ENCODE measurements at regions not wholly inside any gene's neighbourhood (a gene's known extent, or its start where the extent isn't known, plus 50 kb on each side); places are given as distances from the start of the nearest gene placed in this dataset.

DNA sequence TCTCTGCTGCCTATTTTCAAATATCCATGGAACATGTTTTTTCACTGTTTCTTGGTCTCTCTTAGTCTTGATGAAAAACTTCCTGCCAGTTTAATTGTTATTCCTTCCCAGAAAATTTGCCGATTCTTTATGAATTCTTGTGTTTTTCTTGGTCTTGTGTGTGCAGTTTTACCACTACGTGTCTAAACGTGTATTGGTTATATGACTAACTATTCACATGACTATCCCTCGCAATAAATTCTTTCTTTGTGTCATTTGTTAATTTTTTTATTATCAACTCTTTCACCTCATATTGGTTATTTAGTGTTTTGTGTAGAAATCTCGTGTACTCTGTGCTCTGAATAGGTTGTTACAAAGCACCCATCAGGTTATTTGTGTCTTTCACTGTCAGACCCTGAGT, 315.4 kb downstream of the HAO1 start:
- H2BK120ac ChIP-seq (ENCODE audit: low read depth, low read length), result no peak overlapping the region
- no peak overlapping the region for H2AK5ac ChIP-seq (ENCODE audit: low read depth, low read length)
- no peak overlapping the region for H4K91ac ChIP-seq (ENCODE audit: low read depth, low read length, poor library complexity)
- no peaks in the 10 kb centered on the region for H3K27me3 ChIP-seq (ENCODE audit: control insufficient read depth in 3 of 3, insufficient read depth in 3 of 3, low read depth in 1 of 3, low read length in 3 of 3)
- no peak overlapping the region for H2BK15ac ChIP-seq (ENCODE audit: low read length)
- H2BK12ac ChIP-seq (ENCODE audit: low read length), result no peak overlapping the region
- H3K4me1 ChIP-seq (ENCODE audit: control insufficient read depth in 2 of 2, insufficient read depth in 1 of 2, low read depth in 1 of 2, low read length in 2 of 2), result no peaks in the 10 kb centered on the region
- H3K9ac ChIP-seq (ENCODE audit: low read depth, low read length, poor library complexity), result no peak overlapping the region
- no peak overlapping the region for H4K8ac ChIP-seq (ENCODE audit: low read depth, low read length)
- H3K14ac ChIP-seq (ENCODE audit: low read length), result no peak overlapping the region
- no peak overlapping the region for H3K18ac ChIP-seq (ENCODE audit: low read length)
- no peak overlapping the region for H3K4me3 ChIP-seq (ENCODE audit: low read length in 2 of 2)
- no peak for DNase-seq (ENCODE audit: low spot score)
- no peaks in the 10 kb centered on the region for H3K36me3 ChIP-seq (replicated peaks in 1 of 2; ENCODE audit: control insufficient read depth in 2 of 2, insufficient read depth in 2 of 2, low read length in 2 of 2)
- H3K9me3 ChIP-seq (replicated peaks in 1 of 2; ENCODE audit: control insufficient read depth in 2 of 2, insufficient read depth in 1 of 2, low read depth in 1 of 2, low read length in 2 of 2), result peaks cover 0 to 6% of the 10 kb centered on the region in 2 donors
- no CpG with 5 or more reads among the region's 5 CpGs for WGBS, 2 donors (ENCODE audit: extremely low coverage in 2 of 2, insufficient read length in 2 of 2, insufficient replicate concordance in 1 of 2)
- no peaks in the 10 kb centered on the region for H3K79me1 ChIP-seq (ENCODE audit: low read depth, low read length)
- no peak overlapping the region for H2BK5ac ChIP-seq (ENCODE audit: low read length)
- no peak overlapping the region for H3K4me2 ChIP-seq (ENCODE audit: insufficient read depth, low read length, poor library complexity, severe bottlenecking)
- no peak overlapping the region for H2AFZ ChIP-seq (ENCODE audit: low read length)
- H3K27ac ChIP-seq (replicated peaks; ENCODE audit: low read length), result no peak overlapping the region
- no peak overlapping the region for H3K23ac ChIP-seq (ENCODE audit: low read depth, low read length, poor library complexity)
- H3K4ac ChIP-seq (ENCODE audit: low read length), result no peak overlapping the region

DNA sequence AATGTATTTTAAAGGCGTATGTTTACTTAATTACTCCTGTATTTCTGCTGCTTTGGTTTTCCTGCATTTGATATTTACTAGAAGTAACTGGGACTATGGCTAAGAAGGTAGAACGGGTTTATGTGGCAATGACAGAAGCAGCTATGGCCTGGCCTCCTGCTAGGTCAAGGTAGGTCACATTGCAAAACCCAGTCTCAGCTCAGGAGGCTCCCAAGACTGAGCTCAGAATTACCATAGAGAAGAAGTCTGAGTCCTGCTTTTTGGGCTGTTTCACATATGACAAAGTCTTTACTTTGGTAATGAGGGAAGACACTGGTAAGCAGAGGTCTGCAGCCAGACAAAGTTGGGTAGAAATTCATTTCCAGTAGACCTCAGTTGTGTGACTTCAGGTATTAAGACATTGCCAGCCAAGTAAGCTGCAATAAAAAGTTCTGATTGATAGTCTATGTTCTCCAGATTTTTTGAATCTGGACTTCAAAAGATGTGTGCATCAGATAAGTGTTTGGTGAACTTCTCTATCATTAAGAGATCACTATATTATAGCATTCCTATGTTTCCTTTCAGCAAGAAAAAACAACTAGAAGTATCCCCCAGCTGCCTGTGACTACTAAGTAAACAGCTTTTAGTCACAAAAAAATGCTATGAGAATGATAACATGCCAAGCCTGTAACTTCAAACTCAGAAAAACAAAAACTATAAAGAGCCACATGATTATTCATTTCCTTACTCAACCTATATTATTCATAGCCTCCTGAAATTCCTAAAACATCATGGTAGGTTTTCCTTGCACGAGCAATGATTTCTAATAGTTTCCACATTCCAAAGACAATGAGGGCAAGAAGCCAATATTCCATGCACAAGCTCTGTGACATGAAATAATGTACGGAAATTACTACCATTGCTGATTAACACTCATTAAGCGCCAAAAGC, 312.3 kb downstream of the HAO1 start:
- Histone ChIP-seq H3K9ac (ENCODE audit: low read depth, low read length, poor library complexity) (no peak overlapping the region), H2BK120ac (ENCODE audit: low read depth, low read length) (no peak overlapping the region), H3K27me3 (ENCODE audit: control insufficient read depth in 3 of 3, insufficient read depth in 3 of 3, low read depth in 1 of 3, low read length in 3 of 3) (no peaks in the 10 kb centered on the region), H3K79me1 (ENCODE audit: low read depth, low read length) (no peaks in the 10 kb centered on the region), H3K9me3 (replicated peaks in 1 of 2; ENCODE audit: control insufficient read depth in 2 of 2, insufficient read depth in 1 of 2, low read depth in 1 of 2, low read length in 2 of 2) (no peaks in the 10 kb centered on the region), H2AFZ (ENCODE audit: low read length) (no peak overlapping the region), H2BK15ac (ENCODE audit: low read length) (no peak overlapping the region), H2BK12ac (ENCODE audit: low read length) (no peak overlapping the region), H3K14ac (ENCODE audit: low read length) (no peak overlapping the region), H3K4ac (ENCODE audit: low read length) (no peak overlapping the region), H3K4me2 (ENCODE audit: insufficient read depth, low read length, poor library complexity, severe bottlenecking) (no peak overlapping the region), H3K27ac (replicated peaks; ENCODE audit: low read length) (no peak overlapping the region), H2AK5ac (ENCODE audit: low read depth, low read length) (no peak overlapping the region), H3K36me3 (replicated peaks in 1 of 2; ENCODE audit: control insufficient read depth in 2 of 2, insufficient read depth in 2 of 2, low read length in 2 of 2) (no peaks in the 10 kb centered on the region), H4K8ac (ENCODE audit: low read depth, low read length) (no peak overlapping the region), H4K91ac (ENCODE audit: low read depth, low read length, poor library complexity) (no peak overlapping the region), H3K4me3 (ENCODE audit: low read length in 2 of 2) (no peak overlapping the region), H2BK5ac (ENCODE audit: low read length) (no peak overlapping the region), H3K4me1 (ENCODE audit: control insufficient read depth in 2 of 2, insufficient read depth in 1 of 2, low read depth in 1 of 2, low read length in 2 of 2) (no peaks in the 10 kb centered on the region), H3K23ac (ENCODE audit: low read depth, low read length, poor library complexity) (no peak overlapping the region), H3K18ac (ENCODE audit: low read length) (no peak overlapping the region)
- WGBS, 2 donors (ENCODE audit: extremely low coverage in 2 of 2, insufficient read length in 2 of 2, insufficient replicate concordance in 1 of 2), result no CpG with 5 or more reads among the region's 5 CpGs
- no peak for DNase-seq (ENCODE audit: low spot score)

DNA sequence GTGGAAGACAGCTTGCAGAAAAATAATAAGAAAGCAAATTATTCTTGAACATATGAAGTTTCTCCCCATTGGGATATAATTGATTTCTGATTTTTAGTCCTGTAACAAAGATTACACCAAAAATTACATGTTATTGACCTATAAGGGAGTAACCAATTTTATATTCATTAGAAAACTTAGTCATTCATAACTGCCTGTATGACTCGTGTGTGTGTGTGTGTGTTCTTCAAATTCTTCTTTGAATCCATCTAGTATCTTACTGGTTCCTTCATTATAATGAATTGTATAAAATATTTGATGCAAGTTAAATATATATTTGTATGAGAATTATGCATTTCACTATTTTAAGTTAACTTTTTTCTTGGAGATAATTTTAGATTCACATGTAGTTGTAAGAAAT, 310.4 kb downstream of the HAO1 start:
- Histone ChIP-seq H2BK15ac (ENCODE audit: low read length) (no peak overlapping the region), H2BK12ac (ENCODE audit: low read length) (no peak overlapping the region), H3K9ac (ENCODE audit: low read depth, low read length, poor library complexity) (no peak overlapping the region), H2BK120ac (ENCODE audit: low read depth, low read length) (no peak overlapping the region), H3K4ac (ENCODE audit: low read length) (no peak overlapping the region), H3K18ac (ENCODE audit: low read length) (no peak overlapping the region), H3K23ac (ENCODE audit: low read depth, low read length, poor library complexity) (no peak overlapping the region), H3K27ac (replicated peaks; ENCODE audit: low read length) (no peak overlapping the region), H3K9me3 (replicated peaks in 1 of 2; ENCODE audit: control insufficient read depth in 2 of 2, insufficient read depth in 1 of 2, low read depth in 1 of 2, low read length in 2 of 2) (no peaks in the 10 kb centered on the region), H2BK5ac (ENCODE audit: low read length) (no peak overlapping the region), H4K91ac (ENCODE audit: low read depth, low read length, poor library complexity) (no peak overlapping the region), H3K4me2 (ENCODE audit: insufficient read depth, low read length, poor library complexity, severe bottlenecking) (no peak overlapping the region), H2AFZ (ENCODE audit: low read length) (no peak overlapping the region), H2AK5ac (ENCODE audit: low read depth, low read length) (no peak overlapping the region), H3K36me3 (replicated peaks in 1 of 2; ENCODE audit: control insufficient read depth in 2 of 2, insufficient read depth in 2 of 2, low read length in 2 of 2) (no peaks in the 10 kb centered on the region), H3K4me1 (ENCODE audit: control insufficient read depth in 2 of 2, insufficient read depth in 1 of 2, low read depth in 1 of 2, low read length in 2 of 2) (no peaks in the 10 kb centered on the region), H4K8ac (ENCODE audit: low read depth, low read length) (no peak overlapping the region), H3K79me1 (ENCODE audit: low read depth, low read length) (no peaks in the 10 kb centered on the region), H3K4me3 (ENCODE audit: low read length in 2 of 2) (no peak overlapping the region), H3K14ac (ENCODE audit: low read length) (no peak overlapping the region), H3K27me3 (ENCODE audit: control insufficient read depth in 3 of 3, insufficient read depth in 3 of 3, low read depth in 1 of 3, low read length in 3 of 3) (no peaks in the 10 kb centered on the region)
- no CpG with 5 or more reads among the region's 1 CpG for WGBS, 2 donors (ENCODE audit: extremely low coverage in 2 of 2, insufficient read length in 2 of 2, insufficient replicate concordance in 1 of 2)
- DNase-seq (ENCODE audit: low spot score), result no peak

DNA sequence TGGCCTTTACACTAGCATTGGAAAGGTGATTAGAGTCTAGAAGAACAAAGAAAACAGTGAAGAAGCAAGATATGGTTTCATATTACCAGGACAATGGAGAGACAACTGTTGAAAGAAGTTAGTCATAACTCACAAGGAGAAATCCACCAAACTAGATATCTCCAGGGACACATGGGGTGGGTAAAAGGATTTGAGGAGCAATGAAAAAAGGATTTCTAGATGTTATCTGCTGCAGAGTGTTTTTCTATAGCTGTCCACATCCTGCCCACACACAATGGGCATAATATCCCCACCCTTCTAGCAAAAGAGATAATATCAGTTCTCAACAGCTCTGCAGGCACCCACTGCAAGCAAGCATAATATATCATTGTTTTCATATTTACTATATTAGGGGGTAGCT, 303.1 kb downstream of the HAO1 start:
- Histone ChIP-seq H3K27me3 (ENCODE audit: control insufficient read depth in 3 of 3, insufficient read depth in 3 of 3, low read depth in 1 of 3, low read length in 3 of 3) (no peaks in the 10 kb centered on the region), H2AFZ (ENCODE audit: low read length) (no peak overlapping the region), H3K4me1 (ENCODE audit: control insufficient read depth in 2 of 2, insufficient read depth in 1 of 2, low read depth in 1 of 2, low read length in 2 of 2) (no peaks in the 10 kb centered on the region), H2BK12ac (ENCODE audit: low read length) (no peak overlapping the region), H3K36me3 (replicated peaks in 1 of 2; ENCODE audit: control insufficient read depth in 2 of 2, insufficient read depth in 2 of 2, low read length in 2 of 2) (no peaks in the 10 kb centered on the region), H4K91ac (ENCODE audit: low read depth, low read length, poor library complexity) (no peak overlapping the region), H3K4me3 (ENCODE audit: low read length in 2 of 2) (no peak overlapping the region), H3K79me1 (ENCODE audit: low read depth, low read length) (no peaks in the 10 kb centered on the region), H3K9ac (ENCODE audit: low read depth, low read length, poor library complexity) (no peak overlapping the region), H2BK120ac (ENCODE audit: low read depth, low read length) (no peak overlapping the region), H3K4ac (ENCODE audit: low read length) (no peak overlapping the region), H3K4me2 (ENCODE audit: insufficient read depth, low read length, poor library complexity, severe bottlenecking) (no peak overlapping the region), H3K14ac (ENCODE audit: low read length) (no peak overlapping the region), H4K8ac (ENCODE audit: low read depth, low read length) (no peak overlapping the region), H3K23ac (ENCODE audit: low read depth, low read length, poor library complexity) (no peak overlapping the region), H3K18ac (ENCODE audit: low read length) (no peak overlapping the region), H3K9me3 (replicated peaks in 1 of 2; ENCODE audit: control insufficient read depth in 2 of 2, insufficient read depth in 1 of 2, low read depth in 1 of 2, low read length in 2 of 2) (no peaks in the 10 kb centered on the region), H2BK5ac (ENCODE audit: low read length) (no peak overlapping the region), H2AK5ac (ENCODE audit: low read depth, low read length) (no peak overlapping the region), H2BK15ac (ENCODE audit: low read length) (no peak overlapping the region), H3K27ac (replicated peaks; ENCODE audit: low read length) (no peak overlapping the region)
- no peak for DNase-seq (ENCODE audit: low spot score)

Data from neuronal stem cell (in vitro differentiated cells).